ENCODE measurements at regions not wholly inside any gene's neighbourhood (a gene's known extent, or its start where the extent isn't known, plus 50 kb on each side); places are given as distances from the start of the nearest gene placed in this dataset.

- DNase-seq = no peak
- intact Hi-C loops (cut with DNase I) = no loop called here
- Histone ChIP-seq H3K27ac (no peak overlapping the region), H3K4me1 (replicated peaks in 1 of 2) (no peaks in the 10 kb centered on the region), H3K27me3 (no peaks in the 10 kb centered on the region), H3K4me3 (peak overlapping the region in 2 of 4 donors; percentile 4 to 36), H3K9me3 (replicated peaks in 1 of 3) (no peaks in the 10 kb centered on the region), H3K36me3 (replicated peaks in 1 of 2) (no peaks in the 10 kb centered on the region)
- TF ChIP-seq, protein P1, sequence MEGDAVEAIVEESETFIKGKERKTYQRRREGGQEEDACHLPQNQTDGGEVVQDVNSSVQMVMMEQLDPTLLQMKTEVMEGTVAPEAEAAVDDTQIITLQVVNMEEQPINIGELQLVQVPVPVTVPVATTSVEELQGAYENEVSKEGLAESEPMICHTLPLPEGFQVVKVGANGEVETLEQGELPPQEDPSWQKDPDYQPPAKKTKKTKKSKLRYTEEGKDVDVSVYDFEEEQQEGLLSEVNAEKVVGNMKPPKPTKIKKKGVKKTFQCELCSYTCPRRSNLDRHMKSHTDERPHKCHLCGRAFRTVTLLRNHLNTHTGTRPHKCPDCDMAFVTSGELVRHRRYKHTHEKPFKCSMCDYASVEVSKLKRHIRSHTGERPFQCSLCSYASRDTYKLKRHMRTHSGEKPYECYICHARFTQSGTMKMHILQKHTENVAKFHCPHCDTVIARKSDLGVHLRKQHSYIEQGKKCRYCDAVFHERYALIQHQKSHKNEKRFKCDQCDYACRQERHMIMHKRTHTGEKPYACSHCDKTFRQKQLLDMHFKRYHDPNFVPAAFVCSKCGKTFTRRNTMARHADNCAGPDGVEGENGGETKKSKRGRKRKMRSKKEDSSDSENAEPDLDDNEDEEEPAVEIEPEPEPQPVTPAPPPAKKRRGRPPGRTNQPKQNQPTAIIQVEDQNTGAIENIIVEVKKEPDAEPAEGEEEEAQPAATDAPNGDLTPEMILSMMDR (IDR thresholded peaks at IDR 0.05) = no peak
- TF ChIP-seq POLR2A (IDR thresholded peaks at IDR 0.05) = no peak
Measured at GRCh38 chr4:60657807-60658206, 542.3 kb upstream of the ADGRL3 start.

GRCh38 chr4:60663769-60664168 is 536.4 kb upstream of the ADGRL3 start:
- H3K27me3 ChIP-seq = no peaks in the 10 kb centered on the region

DNA sequence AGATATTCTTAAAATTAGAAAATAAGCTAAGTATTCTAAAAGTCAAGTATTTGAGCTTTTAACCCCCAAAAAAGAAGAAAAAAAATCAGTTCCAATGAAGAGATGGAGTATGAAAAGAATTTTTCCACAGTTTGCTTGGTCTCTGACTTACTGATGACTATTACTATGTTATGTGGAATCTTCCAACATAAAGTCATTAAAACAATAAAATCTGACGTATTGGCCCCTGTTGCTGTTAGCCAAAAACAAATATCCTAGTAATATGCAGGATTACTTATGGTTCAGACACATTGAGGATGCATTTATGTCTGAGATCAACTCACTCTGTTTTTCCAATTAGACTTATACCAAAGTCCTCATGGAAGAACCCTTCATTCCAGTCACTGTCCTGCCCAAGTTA is 517.2 kb upstream of the ADGRL3 start:
- DNase-seq = no peak
- no peaks in the 10 kb centered on the region for H3K36me3 ChIP-seq (replicated peaks in 1 of 2)
- intact Hi-C loops (cut with DNase I) = no loop called here
- H3K27ac ChIP-seq = no peak overlapping the region
- TF ChIP-seq, protein P1 (IDR thresholded peaks at IDR 0.05) = no peak
- TF ChIP-seq POLR2A (IDR thresholded peaks at IDR 0.05) = no peak
- no peaks in the 10 kb centered on the region for H3K9me3 ChIP-seq (replicated peaks in 1 of 3)
- 41 to 53% (median 48%) methylated on average over 1 of the region's 1 CpG for WGBS, 4 donors
- no peaks in the 10 kb centered on the region for H3K4me1 ChIP-seq (replicated peaks in 1 of 2)
- no peak overlapping the region for H3K4me3 ChIP-seq
- no peaks in the 10 kb centered on the region for H3K27me3 ChIP-seq

More at GRCh38 chr4:60663769-60664168, 536.4 kb upstream of the ADGRL3 start:
- TF ChIP-seq, protein P1 (IDR thresholded peaks at IDR 0.05) = no peak
- no peak for TF ChIP-seq POLR2A (IDR thresholded peaks at IDR 0.05)
- Histone ChIP-seq H3K4me1 (replicated peaks in 1 of 2) (no peaks in the 10 kb centered on the region), H3K36me3 (replicated peaks in 1 of 2) (no peaks in the 10 kb centered on the region), H3K4me3 (no peak overlapping the region), H3K9me3 (replicated peaks in 1 of 3) (no peaks in the 10 kb centered on the region), H3K27ac (no peak overlapping the region)
- DNase-seq = no peak
- 83 to 91% (median 87%) methylated on average over 4 of the region's 4 CpGs for WGBS, 4 donors
- intact Hi-C loops (cut with DNase I) = no loop called here

DNA sequence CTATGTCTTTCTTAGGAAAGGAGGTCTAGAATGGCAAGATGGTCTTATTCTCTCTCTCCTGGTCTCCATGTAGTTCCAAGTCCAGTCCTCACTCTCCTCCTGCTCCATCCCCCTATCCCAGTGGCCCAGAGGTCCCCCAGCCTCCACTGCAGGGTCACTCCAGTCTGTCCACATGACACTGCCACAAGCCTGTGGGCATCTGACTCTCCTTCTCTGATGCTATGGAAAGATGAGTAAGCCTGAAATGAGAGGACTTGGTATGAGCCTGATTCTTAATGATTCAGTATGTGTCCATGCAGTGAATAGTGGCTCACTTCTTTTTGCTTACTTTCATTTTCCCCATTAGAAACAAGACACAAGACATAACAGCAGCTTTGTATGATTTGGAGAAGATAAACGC is 516.8 kb upstream of the ADGRL3 start:
- 63 to 79% (median 71%) methylated on average over 1 of the region's 1 CpG for WGBS, 4 donors
- Histone ChIP-seq H3K27me3 (no peaks in the 10 kb centered on the region), H3K9me3 (replicated peaks in 1 of 3) (no peaks in the 10 kb centered on the region), H3K4me3 (no peak overlapping the region), H3K36me3 (replicated peaks in 1 of 2) (no peaks in the 10 kb centered on the region), H3K27ac (no peak overlapping the region), H3K4me1 (replicated peaks in 1 of 2) (no peaks in the 10 kb centered on the region)
- no peak for DNase-seq
- intact Hi-C loops (cut with DNase I) = no loop called here
- TF ChIP-seq POLR2A (IDR thresholded peaks at IDR 0.05) = no peak
- TF ChIP-seq, protein P1 (IDR thresholded peaks at IDR 0.05) = no peak
